ENCODE measurements at regions not wholly inside any gene's neighbourhood (a gene's known extent, or its start where the extent isn't known, plus 50 kb on each side); places are given as distances from the start of the nearest gene placed in this dataset.

- no peak for DNase-seq
Measured at GRCh38 chr11:80163441-80163840, 722.6 kb upstream of the TENM4 start.

GRCh38 chr11:80163011-80163410 is 722.2 kb upstream of the TENM4 start:
- DNase-seq = no peak

GRCh38 chr11:80162387-80162786 is 721.6 kb upstream of the TENM4 start:
- DNase-seq = no peak

- no peak for DNase-seq
Measured at GRCh38 chr11:80157447-80157846, 716.6 kb upstream of the TENM4 start.

- DNase-seq = no peak
Measured at GRCh38 chr11:80156062-80156461, 715.2 kb upstream of the TENM4 start.

GRCh38 chr11:80155412-80156017 is 714.7 kb upstream of the TENM4 start:
- DNase-seq = no peak

- DNase-seq = no peak
Measured at GRCh38 chr11:80146232-80146631, 705.4 kb upstream of the TENM4 start.

- DNase-seq = no peak
Measured at GRCh38 chr11:80144897-80145594, 704.2 kb upstream of the TENM4 start.

GRCh38 chr11:80136991-80137390 is 696.2 kb upstream of the TENM4 start:
- no peak for DNase-seq

- DNase-seq = no peak
Measured at GRCh38 chr11:80129396-80129795, 688.6 kb upstream of the TENM4 start.

- DNase-seq = no peak
Measured at GRCh38 chr11:80122211-80122610, 681.4 kb upstream of the TENM4 start.

GRCh38 chr11:80118073-80118472 is 677.2 kb upstream of the TENM4 start:
- no peak for DNase-seq

- DNase-seq = no peak
Measured at GRCh38 chr11:80116796-80117195, 676.0 kb upstream of the TENM4 start.

GRCh38 chr11:80109652-80110051 is 668.8 kb upstream of the TENM4 start:
- DNase-seq = no peak

- DNase-seq = no peak
Measured at GRCh38 chr11:80109031-80109430, 668.2 kb upstream of the TENM4 start.

GRCh38 chr11:80107415-80107814 is 666.6 kb upstream of the TENM4 start:
- no peak for DNase-seq

- DNase-seq = no peak
Measured at GRCh38 chr11:80104191-80104590, 663.4 kb upstream of the TENM4 start.

- DNase-seq = no peak
Measured at GRCh38 chr11:80103142-80103859, 662.5 kb upstream of the TENM4 start.

- DNase-seq = no peak
Measured at GRCh38 chr11:80097146-80097545, 656.3 kb upstream of the TENM4 start.

- DNase-seq = no peak
Measured at GRCh38 chr11:80096736-80097135, 655.9 kb upstream of the TENM4 start.

GRCh38 chr11:80086496-80087055 is 645.7 kb upstream of the TENM4 start:
- no peak for DNase-seq

GRCh38 chr11:80085563-80085962 is 644.7 kb upstream of the TENM4 start:
- DNase-seq = no peak

GRCh38 chr11:80084608-80085007 is 643.8 kb upstream of the TENM4 start:
- DNase-seq = no peak

- no peak for DNase-seq
Measured at GRCh38 chr11:80083531-80083951, 642.7 kb upstream of the TENM4 start.
